ENCODE measurements at regions not wholly inside any gene's neighbourhood (a gene's known extent, or its start where the extent isn't known, plus 50 kb on each side); places are given as distances from the start of the nearest gene placed in this dataset.
"Not testable (repeated sequence)": the region's sequence is repeated elsewhere in the genome, so short reads cannot be mapped to it uniquely, and the experiment has no call there.

GRCh38 chr16:48820379-48820778, 210.4 kb upstream of the N4BP1 start:
- no peak for DNase-seq

DNA sequence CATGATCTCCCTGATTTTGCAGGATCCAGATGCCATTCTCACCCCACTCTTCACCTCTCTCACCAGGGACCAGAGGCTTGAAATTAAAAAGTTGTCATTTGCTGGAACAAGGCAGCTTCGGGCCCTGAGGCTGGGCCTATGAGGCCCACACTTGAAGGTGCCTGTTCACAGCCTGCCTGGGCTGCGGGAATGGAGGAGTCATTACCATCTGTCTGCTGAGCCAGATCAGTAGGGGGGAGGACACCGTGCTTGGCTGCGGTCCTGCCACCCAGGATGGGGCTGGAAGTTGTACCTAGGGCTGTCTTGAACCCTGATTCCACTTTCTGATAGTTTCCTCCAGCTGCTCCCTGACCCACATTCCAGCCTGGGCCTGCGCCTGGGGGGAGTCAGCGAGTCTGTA, 208.3 kb upstream of the N4BP1 start:
- DNase-seq, result no peak

DNA sequence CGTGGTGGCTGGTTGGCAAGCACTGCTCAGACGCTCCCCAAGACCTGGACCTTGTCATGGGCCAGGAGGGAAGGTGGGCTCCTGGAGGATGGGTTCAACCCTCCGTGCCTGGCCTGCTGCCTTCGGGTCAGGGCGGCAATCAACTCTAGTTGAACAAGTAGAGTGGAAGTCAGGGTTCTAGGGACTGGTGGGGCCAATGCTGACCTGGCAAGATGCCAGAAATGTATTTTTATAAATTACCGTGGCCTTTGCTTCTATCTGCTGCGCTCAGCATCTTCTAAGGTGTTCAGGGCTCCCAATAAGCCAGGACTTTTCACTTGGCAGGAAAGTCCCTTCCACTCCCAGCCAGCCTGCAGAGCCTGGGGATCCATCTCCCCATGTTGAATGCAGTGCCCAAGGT, 207.1 kb upstream of the N4BP1 start:
- DNase-seq, result no peak

DNA sequence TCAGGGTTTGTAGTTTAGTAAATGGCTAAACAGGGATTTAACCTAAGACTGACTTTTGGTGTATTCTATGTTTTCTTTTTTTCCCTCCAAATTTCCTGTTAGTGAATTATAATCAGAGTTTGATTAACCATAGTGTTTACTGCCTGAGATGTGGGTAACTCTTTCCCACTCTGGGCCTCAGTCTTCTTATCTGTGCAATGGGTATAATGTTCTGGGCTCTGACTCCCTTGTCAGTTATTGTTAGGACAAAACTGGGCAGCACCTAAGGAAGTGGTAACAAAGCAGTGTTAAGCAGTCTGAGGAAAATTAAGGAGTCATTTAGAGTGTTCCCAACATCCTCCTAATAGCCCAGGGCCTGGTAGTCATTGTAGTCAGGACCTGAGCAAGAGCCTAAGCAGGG, 206.4 kb upstream of the N4BP1 start:
- no peak for DNase-seq

DNA sequence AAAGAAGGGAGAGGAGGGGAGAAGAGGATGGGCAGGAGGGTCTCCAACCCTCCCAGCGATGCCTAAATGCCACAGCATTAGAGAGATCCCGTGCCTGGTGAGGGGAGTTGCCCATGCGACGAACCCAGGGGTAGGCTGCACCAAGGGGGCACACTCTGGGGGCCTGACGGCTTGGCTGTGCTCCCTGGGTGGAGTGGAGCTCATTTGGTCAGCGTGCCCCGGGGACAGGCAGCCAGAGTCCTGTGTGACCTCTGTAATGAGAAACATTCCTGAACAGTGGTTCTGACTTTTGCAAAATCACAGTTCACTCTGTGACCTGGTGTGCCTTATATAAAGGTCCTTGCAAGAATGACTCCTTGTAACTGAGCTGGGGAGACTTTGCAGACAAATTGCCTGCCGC, 205.0 kb upstream of the N4BP1 start:
- no peak for DNase-seq

DNA sequence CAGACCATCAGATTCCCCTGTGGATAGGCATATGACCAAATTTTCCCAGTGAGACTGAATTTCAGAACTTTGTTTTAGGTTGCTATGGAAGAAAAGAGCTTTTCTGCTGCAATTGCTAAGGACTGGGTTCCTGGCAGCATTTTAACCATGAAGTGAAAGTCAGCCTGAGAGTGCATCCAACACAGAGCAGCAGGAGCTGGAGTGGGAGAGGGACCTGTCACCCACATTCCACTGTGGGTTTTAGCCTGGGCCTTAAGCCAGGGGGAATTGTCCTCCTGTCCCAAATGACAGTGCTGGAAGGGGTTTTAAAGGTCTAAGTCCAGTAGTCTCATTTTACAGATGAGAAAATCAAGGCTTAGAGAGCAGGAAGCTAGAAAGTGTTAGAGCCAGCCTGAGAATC, 203.5 kb upstream of the N4BP1 start:
- DNase-seq, result no peak

DNA sequence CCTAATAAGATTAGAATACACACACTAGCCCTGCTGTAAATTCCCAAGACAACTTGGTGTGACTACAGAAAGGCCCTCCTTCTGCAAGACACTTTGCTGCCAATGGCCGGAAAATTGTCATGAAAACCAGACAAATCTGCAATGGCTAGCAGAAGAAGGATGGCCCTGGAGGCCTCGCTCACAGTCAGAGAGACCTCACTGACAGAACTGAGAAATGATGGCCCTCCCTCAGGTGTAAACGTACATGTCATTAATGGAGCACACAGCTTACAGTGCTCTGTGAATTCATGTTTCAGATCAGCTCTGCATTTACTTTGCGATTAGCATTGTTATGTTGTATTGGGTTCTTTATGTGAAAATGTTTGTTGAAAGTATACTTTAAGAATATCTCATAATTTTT, 202.9 kb upstream of the N4BP1 start:
- no peak for DNase-seq

- DNase-seq, result no peak
Measured at GRCh38 chr16:48811478-48811877, 201.5 kb upstream of the N4BP1 start.

- no peak for DNase-seq
Measured at GRCh38 chr16:48810803-48811453, 200.9 kb upstream of the N4BP1 start.

DNA sequence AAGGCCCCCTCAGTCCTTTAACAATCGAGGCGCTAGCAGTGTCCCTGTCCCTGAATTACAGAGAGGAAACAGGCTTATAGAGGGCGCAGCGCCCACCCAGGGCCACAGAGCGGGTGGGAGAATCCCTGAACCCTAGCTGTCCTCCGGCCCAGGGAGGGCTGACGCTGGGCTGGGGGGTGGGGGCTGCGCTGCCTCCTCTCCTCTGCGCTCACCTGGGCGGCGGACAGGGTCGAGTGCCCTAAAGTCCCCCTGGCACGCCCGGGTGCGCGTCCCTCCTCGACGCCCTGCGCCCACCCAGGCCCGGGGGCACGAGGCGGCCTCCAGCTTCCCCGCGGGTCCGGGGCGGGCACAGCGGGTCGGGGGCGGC, 200.4 kb upstream of the N4BP1 start:
- no peak for DNase-seq

- DNase-seq, result no peak
Measured at GRCh38 chr16:48790151-48790550, 180.2 kb upstream of the N4BP1 start.

DNA sequence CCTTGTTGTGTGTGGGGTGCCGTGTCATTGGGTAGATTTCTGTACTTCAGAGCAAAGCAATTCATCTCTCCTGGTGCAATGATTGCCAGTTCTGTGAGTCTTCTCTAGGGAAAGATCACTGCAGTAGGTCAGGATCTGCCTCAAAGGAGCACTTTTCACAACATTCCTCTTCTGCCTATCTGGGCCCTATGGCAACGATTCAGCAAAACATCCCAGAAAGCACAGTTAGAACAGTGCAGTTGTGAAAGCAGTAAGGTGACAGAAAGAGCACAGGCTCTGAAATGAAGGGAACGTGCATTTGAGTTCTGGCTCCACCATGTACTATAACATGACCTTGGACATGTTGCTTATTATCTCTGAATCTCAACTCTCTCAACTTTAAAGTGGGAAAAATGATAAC, 178.5 kb upstream of the N4BP1 start:
- DNase-seq, result no peak

- DNase-seq, result no peak
Measured at GRCh38 chr16:48745541-48745940, 135.6 kb upstream of the N4BP1 start.

DNA sequence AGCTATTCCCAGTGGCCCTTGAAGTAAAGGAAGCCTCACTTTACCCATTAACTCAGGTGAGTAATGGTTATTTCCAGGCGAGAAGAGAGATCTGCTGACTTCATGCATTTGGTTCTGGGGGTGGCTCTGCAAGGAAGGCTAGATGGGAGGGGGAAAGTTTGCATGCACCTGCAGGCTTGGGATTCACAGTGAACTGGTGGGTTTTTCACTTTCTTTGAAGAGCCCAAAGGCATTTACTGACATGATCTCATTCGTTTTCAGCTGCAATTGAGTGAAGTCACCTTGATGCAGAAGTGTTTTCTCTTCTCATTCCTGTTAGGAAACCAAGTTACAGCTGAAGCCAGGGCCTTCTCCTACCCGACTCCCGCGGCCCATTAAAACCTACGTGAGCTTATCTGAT, 131.0 kb upstream of the N4BP1 start:
- DNase-seq, result no peak

- no peak for DNase-seq
Measured at GRCh38 chr16:48734220-48734619, 124.2 kb upstream of the N4BP1 start.

DNA sequence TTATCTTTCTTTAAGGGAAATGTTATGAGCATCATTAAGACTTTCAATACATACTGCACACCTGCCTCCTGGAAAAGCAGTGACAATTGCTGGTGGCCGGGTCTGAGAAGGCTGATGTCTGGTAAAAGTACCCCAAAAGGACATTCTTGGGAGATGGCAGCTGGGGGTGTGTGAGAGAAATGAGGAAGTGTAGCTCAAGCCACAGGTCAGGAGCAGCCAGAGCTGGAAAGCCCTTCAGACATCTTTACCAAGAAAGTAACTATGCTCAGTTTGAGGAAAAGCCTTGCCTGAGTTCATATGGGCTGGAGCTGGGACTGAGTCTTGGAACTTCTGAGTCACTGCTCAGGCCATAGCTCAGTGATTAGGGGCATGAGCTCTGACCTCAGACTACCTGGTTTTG, 94.7 kb upstream of the N4BP1 start:
- DNase-seq, result no peak

- DNase-seq, result peak; percentile 74
Measured at GRCh38 chr16:48687421-48688038, 77.5 kb upstream of the N4BP1 start.

GRCh38 chr16:48684148-48684547, 74.2 kb upstream of the N4BP1 start:
- DNase-seq, result no peak

DNA sequence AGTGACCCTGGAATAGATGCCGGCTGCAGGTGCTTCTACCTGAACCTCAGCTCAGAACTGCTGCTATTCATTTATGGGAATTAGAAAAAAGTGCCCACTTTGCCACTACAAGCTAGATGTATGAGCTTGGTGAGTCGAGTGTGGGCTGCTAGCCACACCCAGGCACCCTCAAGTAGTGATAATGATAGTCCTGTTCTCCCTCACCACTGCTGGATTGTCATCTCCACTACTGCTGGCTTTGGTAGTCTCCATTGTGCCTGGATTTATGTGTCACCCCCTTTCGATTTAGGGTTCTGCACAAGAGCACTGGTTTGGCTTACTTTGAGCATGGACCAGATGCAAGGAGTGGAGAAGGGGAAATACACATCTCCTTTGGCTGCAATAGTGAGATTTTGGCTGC, 73.0 kb upstream of the N4BP1 start:
- no peak for DNase-seq

- DNase-seq, result peak; percentile 1
Measured at GRCh38 chr16:48681520-48681919, 71.5 kb upstream of the N4BP1 start.

DNA sequence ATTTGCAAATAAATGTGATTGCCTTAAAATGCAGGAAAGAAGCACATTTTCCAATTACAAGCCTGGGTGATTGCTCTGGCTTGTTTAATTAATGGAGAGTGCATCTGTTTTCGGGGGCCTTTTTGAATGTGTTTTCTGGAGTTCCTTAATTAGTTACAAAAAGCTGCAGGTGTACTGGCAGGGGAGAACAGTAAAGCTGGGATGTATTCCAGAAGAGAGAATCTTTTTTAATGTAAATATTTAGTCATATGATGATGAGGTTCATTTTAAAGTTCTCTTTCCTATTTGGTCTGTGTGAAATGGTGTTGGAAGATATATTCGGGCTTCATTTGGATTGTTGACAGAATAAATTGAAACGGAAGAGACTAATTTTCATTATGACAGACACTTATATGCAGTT, 70.9 kb upstream of the N4BP1 start:
- no peak for DNase-seq

DNA sequence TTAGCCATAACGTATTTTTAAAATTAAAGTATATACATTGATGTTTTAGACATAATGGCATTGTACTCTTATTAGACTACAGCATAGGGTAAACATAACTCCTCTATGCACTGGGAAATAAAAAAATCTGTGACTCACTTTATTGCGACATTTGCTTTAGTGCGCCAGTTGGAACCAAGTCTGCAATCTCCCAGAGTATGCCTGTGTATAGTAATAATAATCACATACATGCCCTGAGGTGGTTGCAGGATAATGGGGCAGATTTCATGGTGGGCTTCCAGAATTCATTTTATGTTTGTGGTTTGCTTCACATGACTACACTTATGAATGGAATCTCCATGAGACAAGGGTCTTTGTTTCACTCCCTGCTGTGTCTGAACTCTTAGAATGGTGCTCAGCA, 66.9 kb upstream of the N4BP1 start:
- peak; percentile 42 for DNase-seq

DNA sequence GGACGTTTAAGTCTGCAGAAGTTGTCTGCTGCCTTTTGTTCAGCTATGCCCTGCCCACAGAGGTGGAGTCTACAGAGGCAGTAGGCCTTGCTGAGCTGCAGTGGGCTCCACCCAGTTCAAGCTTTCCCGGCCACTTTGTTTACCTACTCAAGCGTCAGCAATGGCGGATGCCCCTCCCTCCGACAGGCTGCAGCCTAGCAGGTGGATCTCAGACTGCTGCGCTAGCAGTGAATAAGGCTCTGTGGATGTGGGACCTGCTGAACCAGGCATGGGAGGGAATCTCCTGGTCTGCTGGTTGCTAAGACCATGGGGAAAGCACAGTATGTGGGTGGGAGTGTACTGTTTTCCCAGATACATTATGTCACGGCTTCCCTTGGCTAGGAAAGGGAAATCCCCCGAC, 58.2 kb upstream of the N4BP1 start:
- not testable (repeated sequence) for DNase-seq

DNA sequence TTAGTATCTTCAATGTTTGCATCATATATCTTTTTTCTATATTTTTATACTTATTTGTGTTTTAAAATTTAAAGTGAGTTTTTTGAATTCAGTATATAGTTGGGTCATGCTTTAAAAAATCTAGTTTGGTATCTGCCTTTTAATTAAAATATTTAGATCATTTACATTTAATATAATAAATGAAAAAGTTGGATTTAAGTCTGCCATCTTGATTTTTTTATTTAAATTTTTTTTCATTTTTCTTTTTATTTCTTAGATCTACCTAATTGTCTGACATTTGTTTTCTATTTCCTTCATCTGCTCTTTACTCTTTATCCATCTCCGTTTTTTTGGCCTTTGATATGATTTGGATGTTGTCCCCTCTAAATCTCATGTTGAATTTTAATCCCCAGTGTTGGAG, 50.0 kb upstream of the N4BP1 start:
- no peak for DNase-seq
